B cell (primary cell): ENCODE measurements at regions not wholly inside any gene's neighbourhood (a gene's known extent, or its start where the extent isn't known, plus 50 kb on each side); places are given as distances from the start of the nearest gene placed in this dataset.

Experiments
- CTCF ChIP-seq: fragments of 200-600 bp; IDR thresholded peaks from one replicate; pipeline ENCODE4 v1.8.0; 2022; ENCODE audit warnings: antibody characterized with exemption, mild to moderate bottlenecking
- EZH2 ChIP-seq: IDR thresholded peaks from 2 replicates; pipeline ENCODE4 v1.6.1; 2012; ENCODE audit warnings: borderline replicate concordance, low read depth, mild to moderate bottlenecking, moderate library complexity, low read length; ENCODE audit not compliant: insufficient read depth, poor library complexity, severe bottlenecking

DNA sequence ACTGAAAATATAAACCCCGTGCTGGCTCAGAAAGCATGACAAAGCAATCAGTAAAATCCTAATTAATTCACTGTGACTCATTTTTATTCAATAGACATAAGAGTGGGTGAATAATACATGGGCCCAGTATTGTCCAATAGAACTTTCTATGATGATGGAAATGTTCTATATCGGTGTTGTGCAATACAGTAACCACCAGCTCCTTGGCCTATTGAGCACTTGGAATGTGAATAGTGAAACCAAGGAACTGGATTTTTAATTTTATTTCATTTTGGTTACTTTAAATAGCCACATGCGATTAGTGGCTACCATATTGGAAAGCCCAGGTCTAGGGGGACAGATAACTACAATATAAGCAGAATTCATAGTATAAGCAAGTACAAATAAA lies 69.8 kb upstream of the PPP2R3A start:
- TF ChIP-seq EZH2 (no peak), CTCF (no peak)
